ENCODE measurements at regions not wholly inside any gene's neighbourhood (a gene's known extent, or its start where the extent isn't known, plus 50 kb on each side); places are given as distances from the start of the nearest gene placed in this dataset.

DNA sequence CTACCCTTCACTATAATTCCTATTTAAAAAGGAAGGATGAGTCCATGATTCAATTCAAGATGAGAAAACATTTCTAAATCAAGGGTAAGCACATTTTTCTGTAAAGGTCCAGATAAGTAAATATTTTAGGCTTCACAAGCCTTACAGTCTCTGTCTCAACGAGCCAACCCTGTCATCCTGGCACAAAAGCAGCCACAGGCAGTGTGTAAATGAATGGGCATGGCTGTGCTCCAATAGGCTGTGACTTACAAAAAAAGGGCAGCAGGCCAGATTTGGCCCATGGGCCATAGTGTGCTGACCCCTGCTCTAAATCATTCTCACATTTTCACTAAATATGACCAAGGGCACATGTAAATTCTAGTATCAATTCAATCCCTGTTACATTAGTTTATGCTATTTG is 200.4 kb downstream of the WNT5A start:
- no peak for ATAC-seq
- ChIA-PET CTCF (no interaction called here), POLR2A (no interaction called here)
- Mint-ChIP-seq H3K27me3 (ENCODE audit: low read depth) (no peaks in the 10 kb centered on the region; the same call in 1 of the 2 replicates), H3K4me3 (no peak overlapping the region), H3K4me1 (peaks cover 29% of the 10 kb centered on the region), H3K36me3 (no peaks in the 10 kb centered on the region), H3K27ac (no peak overlapping the region), H3K9me3 (no peaks in the 10 kb centered on the region)
- no peak for DNase-seq (ENCODE audit: low spot score)
- TF ChIP-seq ZNF396 (CRISPR knock-in tag; IDR thresholded peaks at IDR 0.05; ENCODE audit: borderline replicate concordance) (no peak), OVOL2 (CRISPR knock-in tag; IDR thresholded peaks at IDR 0.05; ENCODE audit: borderline replicate concordance) (no peak), CREB1 (CRISPR knock-in tag; IDR thresholded peaks at IDR 0.05) (no peak), ESRRA (CRISPR knock-in tag; IDR thresholded peaks at IDR 0.05; ENCODE audit: borderline replicate concordance) (no peak), FOXK1 (CRISPR knock-in tag; IDR thresholded peaks at IDR 0.05) (no peak), ELF4 (CRISPR knock-in tag; IDR thresholded peaks at IDR 0.05; ENCODE audit: low read depth) (no peak), ZNF317 (CRISPR knock-in tag; IDR thresholded peaks at IDR 0.05; ENCODE audit: borderline replicate concordance, low read depth) (no peak), TCF7 (CRISPR knock-in tag; IDR thresholded peaks at IDR 0.05; ENCODE audit: low read depth) (no peak)
- TF ChIP-seq, protein P1, sequence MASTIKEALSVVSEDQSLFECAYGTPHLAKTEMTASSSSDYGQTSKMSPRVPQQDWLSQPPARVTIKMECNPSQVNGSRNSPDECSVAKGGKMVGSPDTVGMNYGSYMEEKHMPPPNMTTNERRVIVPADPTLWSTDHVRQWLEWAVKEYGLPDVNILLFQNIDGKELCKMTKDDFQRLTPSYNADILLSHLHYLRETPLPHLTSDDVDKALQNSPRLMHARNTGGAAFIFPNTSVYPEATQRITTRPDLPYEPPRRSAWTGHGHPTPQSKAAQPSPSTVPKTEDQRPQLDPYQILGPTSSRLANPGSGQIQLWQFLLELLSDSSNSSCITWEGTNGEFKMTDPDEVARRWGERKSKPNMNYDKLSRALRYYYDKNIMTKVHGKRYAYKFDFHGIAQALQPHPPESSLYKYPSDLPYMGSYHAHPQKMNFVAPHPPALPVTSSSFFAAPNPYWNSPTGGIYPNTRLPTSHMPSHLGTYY (CRISPR knock-in tag; IDR thresholded peaks at IDR 0.05): no peak
- TF ChIP-seq, protein P2, sequence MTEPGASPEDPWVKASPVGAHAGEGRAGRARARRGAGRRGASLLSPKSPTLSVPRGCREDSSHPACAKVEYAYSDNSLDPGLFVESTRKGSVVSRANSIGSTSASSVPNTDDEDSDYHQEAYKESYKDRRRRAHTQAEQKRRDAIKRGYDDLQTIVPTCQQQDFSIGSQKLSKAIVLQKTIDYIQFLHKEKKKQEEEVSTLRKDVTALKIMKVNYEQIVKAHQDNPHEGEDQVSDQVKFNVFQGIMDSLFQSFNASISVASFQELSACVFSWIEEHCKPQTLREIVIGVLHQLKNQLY (CRISPR knock-in tag; IDR thresholded peaks at IDR 0.05): no peak
- TF ChIP-seq, protein P3, sequence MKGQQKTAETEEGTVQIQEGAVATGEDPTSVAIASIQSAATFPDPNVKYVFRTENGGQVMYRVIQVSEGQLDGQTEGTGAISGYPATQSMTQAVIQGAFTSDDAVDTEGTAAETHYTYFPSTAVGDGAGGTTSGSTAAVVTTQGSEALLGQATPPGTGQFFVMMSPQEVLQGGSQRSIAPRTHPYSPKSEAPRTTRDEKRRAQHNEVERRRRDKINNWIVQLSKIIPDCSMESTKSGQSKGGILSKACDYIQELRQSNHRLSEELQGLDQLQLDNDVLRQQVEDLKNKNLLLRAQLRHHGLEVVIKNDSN (CRISPR knock-in tag; IDR thresholded peaks at IDR 0.05): no peak
- TF ChIP-seq, protein P4, sequence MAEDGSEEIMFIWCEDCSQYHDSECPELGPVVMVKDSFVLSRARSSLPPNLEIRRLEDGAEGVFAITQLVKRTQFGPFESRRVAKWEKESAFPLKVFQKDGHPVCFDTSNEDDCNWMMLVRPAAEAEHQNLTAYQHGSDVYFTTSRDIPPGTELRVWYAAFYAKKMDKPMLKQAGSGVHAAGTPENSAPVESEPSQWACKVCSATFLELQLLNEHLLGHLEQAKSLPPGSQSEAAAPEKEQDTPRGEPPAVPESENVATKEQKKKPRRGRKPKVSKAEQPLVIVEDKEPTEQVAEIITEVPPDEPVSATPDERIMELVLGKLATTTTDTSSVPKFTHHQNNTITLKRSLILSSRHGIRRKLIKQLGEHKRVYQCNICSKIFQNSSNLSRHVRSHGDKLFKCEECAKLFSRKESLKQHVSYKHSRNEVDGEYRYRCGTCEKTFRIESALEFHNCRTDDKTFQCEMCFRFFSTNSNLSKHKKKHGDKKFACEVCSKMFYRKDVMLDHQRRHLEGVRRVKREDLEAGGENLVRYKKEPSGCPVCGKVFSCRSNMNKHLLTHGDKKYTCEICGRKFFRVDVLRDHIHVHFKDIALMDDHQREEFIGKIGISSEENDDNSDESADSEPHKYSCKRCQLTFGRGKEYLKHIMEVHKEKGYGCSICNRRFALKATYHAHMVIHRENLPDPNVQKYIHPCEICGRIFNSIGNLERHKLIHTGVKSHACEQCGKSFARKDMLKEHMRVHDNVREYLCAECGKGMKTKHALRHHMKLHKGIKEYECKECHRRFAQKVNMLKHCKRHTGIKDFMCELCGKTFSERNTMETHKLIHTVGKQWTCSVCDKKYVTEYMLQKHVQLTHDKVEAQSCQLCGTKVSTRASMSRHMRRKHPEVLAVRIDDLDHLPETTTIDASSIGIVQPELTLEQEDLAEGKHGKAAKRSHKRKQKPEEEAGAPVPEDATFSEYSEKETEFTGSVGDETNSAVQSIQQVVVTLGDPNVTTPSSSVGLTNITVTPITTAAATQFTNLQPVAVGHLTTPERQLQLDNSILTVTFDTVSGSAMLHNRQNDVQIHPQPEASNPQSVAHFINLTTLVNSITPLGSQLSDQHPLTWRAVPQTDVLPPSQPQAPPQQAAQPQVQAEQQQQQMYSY (CRISPR knock-in tag; IDR thresholded peaks at IDR 0.05): no peak

DNA sequence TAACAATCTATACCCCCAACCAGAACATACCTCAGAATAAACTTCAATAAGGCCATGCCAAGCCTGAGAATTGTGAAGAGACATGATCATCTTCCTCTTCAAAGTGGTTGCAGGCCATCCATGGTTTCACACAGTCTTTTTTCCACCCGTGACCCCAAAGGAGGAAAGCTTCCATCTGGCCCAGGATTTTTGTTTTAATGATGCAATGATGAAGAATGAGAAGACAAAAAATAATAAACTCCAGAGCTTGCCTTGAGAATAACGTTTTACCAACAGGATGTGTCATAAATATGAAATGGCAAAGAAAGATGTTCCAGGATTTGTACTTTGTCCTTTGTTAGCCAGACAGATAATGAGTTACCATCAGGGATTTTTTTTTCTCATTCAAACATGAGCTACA is 201.9 kb downstream of the WNT5A start:
- H3K4me3 Mint-ChIP-seq: no peak overlapping the region
- H3K9me3 Mint-ChIP-seq: peaks cover 9% of the 10 kb centered on the region; the same call in 1 of the 2 replicates
- no peak for ATAC-seq
- H3K4me1 Mint-ChIP-seq: peaks cover 27% of the 10 kb centered on the region
- H3K27me3 Mint-ChIP-seq (ENCODE audit: low read depth): no peaks in the 10 kb centered on the region; the same call in 1 of the 2 replicates
- TF ChIP-seq HMGA2 (CRISPR knock-in tag; IDR thresholded peaks at IDR 0.05): no peak
- TF ChIP-seq SP1 (CRISPR knock-in tag; conservative IDR thresholded peaks at IDR 0.05): no peak
- TF ChIP-seq, protein P5, sequence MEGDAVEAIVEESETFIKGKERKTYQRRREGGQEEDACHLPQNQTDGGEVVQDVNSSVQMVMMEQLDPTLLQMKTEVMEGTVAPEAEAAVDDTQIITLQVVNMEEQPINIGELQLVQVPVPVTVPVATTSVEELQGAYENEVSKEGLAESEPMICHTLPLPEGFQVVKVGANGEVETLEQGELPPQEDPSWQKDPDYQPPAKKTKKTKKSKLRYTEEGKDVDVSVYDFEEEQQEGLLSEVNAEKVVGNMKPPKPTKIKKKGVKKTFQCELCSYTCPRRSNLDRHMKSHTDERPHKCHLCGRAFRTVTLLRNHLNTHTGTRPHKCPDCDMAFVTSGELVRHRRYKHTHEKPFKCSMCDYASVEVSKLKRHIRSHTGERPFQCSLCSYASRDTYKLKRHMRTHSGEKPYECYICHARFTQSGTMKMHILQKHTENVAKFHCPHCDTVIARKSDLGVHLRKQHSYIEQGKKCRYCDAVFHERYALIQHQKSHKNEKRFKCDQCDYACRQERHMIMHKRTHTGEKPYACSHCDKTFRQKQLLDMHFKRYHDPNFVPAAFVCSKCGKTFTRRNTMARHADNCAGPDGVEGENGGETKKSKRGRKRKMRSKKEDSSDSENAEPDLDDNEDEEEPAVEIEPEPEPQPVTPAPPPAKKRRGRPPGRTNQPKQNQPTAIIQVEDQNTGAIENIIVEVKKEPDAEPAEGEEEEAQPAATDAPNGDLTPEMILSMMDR (IDR thresholded peaks at IDR 0.05): no peak
- no peak for TF ChIP-seq TEAD1 (CRISPR knock-in tag; IDR thresholded peaks at IDR 0.05)
- TF ChIP-seq, protein P6, sequence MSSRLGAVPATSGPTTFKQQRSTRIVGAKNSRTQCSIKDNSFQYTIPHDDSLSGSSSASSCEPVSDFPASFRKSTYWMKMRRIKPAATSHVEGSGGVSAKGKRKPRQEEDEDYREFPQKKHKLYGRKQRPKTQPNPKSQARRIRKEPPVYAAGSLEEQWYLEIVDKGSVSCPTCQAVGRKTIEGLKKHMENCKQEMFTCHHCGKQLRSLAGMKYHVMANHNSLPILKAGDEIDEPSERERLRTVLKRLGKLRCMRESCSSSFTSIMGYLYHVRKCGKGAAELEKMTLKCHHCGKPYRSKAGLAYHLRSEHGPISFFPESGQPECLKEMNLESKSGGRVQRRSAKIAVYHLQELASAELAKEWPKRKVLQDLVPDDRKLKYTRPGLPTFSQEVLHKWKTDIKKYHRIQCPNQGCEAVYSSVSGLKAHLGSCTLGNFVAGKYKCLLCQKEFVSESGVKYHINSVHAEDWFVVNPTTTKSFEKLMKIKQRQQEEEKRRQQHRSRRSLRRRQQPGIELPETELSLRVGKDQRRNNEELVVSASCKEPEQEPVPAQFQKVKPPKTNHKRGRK (CRISPR knock-in tag; IDR thresholded peaks at IDR 0.05; ENCODE audit: borderline replicate concordance): no peak
- TF ChIP-seq MXD4 (CRISPR knock-in tag; IDR thresholded peaks at IDR 0.05; ENCODE audit: borderline replicate concordance): no peak
- H3K27ac Mint-ChIP-seq: no peak overlapping the region
- DNase-seq (ENCODE audit: low spot score): no peak
- CTCF ChIA-PET: no interaction called here
- no peaks in the 10 kb centered on the region for H3K36me3 Mint-ChIP-seq
- POLR2A ChIA-PET: no interaction called here
